PC-9 (cell line): ENCODE measurements at regions not wholly inside any gene's neighbourhood (a gene's known extent, or its start where the extent isn't known, plus 50 kb on each side); places are given as distances from the start of the nearest gene placed in this dataset.
"Not testable (repeated sequence)": the region's sequence is repeated elsewhere in the genome, so short reads cannot be mapped to it uniquely, and the experiment has no call there.

ENCODE experiments used
- BruUV-seq: library from RNA; stranded (reverse); fragments of 400-500 nt; replicated peaks from 2 replicates; lab custom pipeline; 2021; lab: Mats Ljungman, UMichigan
- CTCF ChIA-PET: fragments of 300-600 bp; sonication (Branson Sonifier 250); formaldehyde crosslinking; loops from one replicate; lab custom pipeline; 2022; ENCODE audit warnings: antibody characterized with exemption; lab: Charles Lee
- POLR2A ChIA-PET: fragments of 300-600 bp; sonication (Branson Sonifier 250); formaldehyde crosslinking; loops from one replicate; lab custom pipeline; 2022; ENCODE audit warnings: antibody characterized with exemption; ENCODE audit not compliant: unreplicated experiment; lab: Charles Lee
- DNase-seq, 2 experiments: peaks; one replicate each; pipeline versions ENCODE4 v3.0.0 to v3.0.0-alpha.2; 2015 to 2022; ENCODE audit warnings: mixed read lengths in 1 of 2
- H2AFZ ChIP-seq: fragments of 200-600 bp; sonication (generic); 2 replicates; pipeline ENCODE4 v1.8.1; 2017; ENCODE audit warnings: antibody characterized with exemption
- H3F3A ChIP-seq: fragments of 200-600 bp; sonication (generic); 2 replicates; pipeline ENCODE4 v1.8.1; 2017; ENCODE audit warnings: antibody characterized with exemption, mild to moderate bottlenecking, low read depth; ENCODE audit not compliant: insufficient read depth
- H3K27ac ChIP-seq: fragments of 200-600 bp; sonication (generic); 2 replicates; pipeline ENCODE4 v1.6.1; 2016; ENCODE audit warnings: mixed run types
- H3K27me3 ChIP-seq: fragments of 200-600 bp; sonication (generic); 2 replicates; pipeline ENCODE4 v1.6.1; 2016; ENCODE audit warnings: low read depth, mixed run types; ENCODE audit not compliant: insufficient read depth
- H3K36me3 ChIP-seq: fragments of 200-600 bp; sonication (generic); 2 replicates; pipeline ENCODE4 v1.6.1; 2016; ENCODE audit warnings: low read depth, mixed run types
- H3K4me1 ChIP-seq: fragments of 200-600 bp; sonication (generic); replicated peaks from 2 replicates; pipeline ENCODE4 v1.6.1; 2016; ENCODE audit warnings: mixed run types; ENCODE audit not compliant: insufficient read depth
- H3K4me2 ChIP-seq: fragments of 200-600 bp; sonication (generic); 2 replicates; pipeline ENCODE4 v1.6.1; 2017; ENCODE audit warnings: mixed run types
- H3K4me3 ChIP-seq: fragments of 200-600 bp; sonication (generic); 2 replicates; pipeline ENCODE4 v1.6.1; 2016; ENCODE audit warnings: mixed run types
- H3K79me2 ChIP-seq: fragments of 200-600 bp; sonication (generic); 2 replicates; pipeline ENCODE4 v1.6.1; 2017; ENCODE audit warnings: low read depth, mixed run types
- H3K9me2 ChIP-seq: fragments of 200-600 bp; sonication (generic); 2 replicates; pipeline ENCODE4 v1.8.1; 2017; ENCODE audit warnings: mild to moderate bottlenecking; ENCODE audit not compliant: insufficient read depth
- H3K9me3 ChIP-seq: fragments of 200-600 bp; sonication (generic); 2 replicates; pipeline ENCODE4 v1.8.1; 2016; ENCODE audit warnings: low read depth; ENCODE audit not compliant: insufficient read depth
- H4K20me1 ChIP-seq: fragments of 200-600 bp; sonication (generic); 2 replicates; pipeline ENCODE4 v1.8.1; 2017; ENCODE audit not compliant: insufficient read depth
- CTCF ChIP-seq: fragments of 200-600 bp; sonication (generic); conservative IDR thresholded peaks from 2 replicates; pipeline ENCODE4 v1.6.1; 2017; ENCODE audit warnings: mixed run types, antibody characterized with exemption, mild to moderate bottlenecking, moderate library complexity
- EZH2 ChIP-seq: fragments of 200-600 bp; sonication (generic); IDR thresholded peaks from 2 replicates; pipeline ENCODE4 v1.8.0; 2017; ENCODE audit warnings: antibody characterized with exemption, low read depth
- intact Hi-C: fragments of 100-400 bp; cut with micrococcal nuclease; formaldehyde crosslinking; loops from one replicate; pipeline ENCODE4 v1.10.0; 2022; ENCODE audit not compliant: unreplicated experiment

GRCh38 chr20:22966787-22967464 is 68.2 kb upstream of the SSTR4 start:
- no peaks in the 10 kb centered on the region for H3K9me2 ChIP-seq
- H3K4me3 ChIP-seq, result no peak overlapping the region
- no peak overlapping the region for H3K27ac ChIP-seq
- H4K20me1 ChIP-seq, result no peaks in the 10 kb centered on the region
- no peak overlapping the region for H2AFZ ChIP-seq
- no peak for TF ChIP-seq EZH2
- TF ChIP-seq CTCF, result no peak
- peaks cover 34% of the 10 kb centered on the region for H3K27me3 ChIP-seq
- DNase-seq, result no peak
- ChIA-PET CTCF (no interaction called here), POLR2A (no interaction called here)
- H3K9me3 ChIP-seq, result no peaks in the 10 kb centered on the region
- H3F3A ChIP-seq, result peaks cover 15% of the 10 kb centered on the region
- intact Hi-C loops, result no loop called here
- H3K4me2 ChIP-seq, result no peak overlapping the region
- peaks cover 17% of the 10 kb centered on the region for H3K4me1 ChIP-seq
- H3K79me2 ChIP-seq, result no peaks in the 10 kb centered on the region
- H3K36me3 ChIP-seq, result no peaks in the 10 kb centered on the region
- BruUV-seq, result no TSS peak

DNA sequence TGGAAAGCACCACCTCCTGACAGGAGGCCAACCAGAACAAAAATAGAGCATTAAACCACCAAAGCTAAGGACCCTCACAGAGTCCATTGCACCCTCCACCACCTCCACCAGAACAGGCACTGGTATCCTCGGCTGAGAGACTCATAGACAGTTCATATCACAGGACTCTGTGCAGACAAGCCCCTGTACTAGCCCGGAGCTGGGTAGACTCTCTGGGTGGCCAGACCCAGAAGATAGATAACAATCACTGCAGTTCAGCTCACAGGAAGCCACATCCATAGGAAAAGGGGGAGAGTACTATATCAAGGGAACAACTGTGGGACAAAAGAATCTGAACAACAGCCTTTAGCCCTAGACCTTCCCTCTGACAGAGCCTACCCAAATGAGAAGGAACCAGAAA is 67.4 kb upstream of the SSTR4 start:
- CTCF ChIA-PET, H3K79me2 ChIP-seq, H3K27ac ChIP-seq, H3K9me2 ChIP-seq, H3K9me3 ChIP-seq, intact Hi-C loops, H3K4me2 ChIP-seq, BruUV-seq, H3K4me3 ChIP-seq, H4K20me1 ChIP-seq, H3K36me3 ChIP-seq, POLR2A ChIA-PET, DNase-seq, H2AFZ ChIP-seq: not testable (repeated sequence)
- peaks cover 37% of the 10 kb centered on the region for H3K27me3 ChIP-seq
- peaks cover 11% of the 10 kb centered on the region for H3K4me1 ChIP-seq
- H3F3A ChIP-seq, result peaks cover 11% of the 10 kb centered on the region

DNA sequence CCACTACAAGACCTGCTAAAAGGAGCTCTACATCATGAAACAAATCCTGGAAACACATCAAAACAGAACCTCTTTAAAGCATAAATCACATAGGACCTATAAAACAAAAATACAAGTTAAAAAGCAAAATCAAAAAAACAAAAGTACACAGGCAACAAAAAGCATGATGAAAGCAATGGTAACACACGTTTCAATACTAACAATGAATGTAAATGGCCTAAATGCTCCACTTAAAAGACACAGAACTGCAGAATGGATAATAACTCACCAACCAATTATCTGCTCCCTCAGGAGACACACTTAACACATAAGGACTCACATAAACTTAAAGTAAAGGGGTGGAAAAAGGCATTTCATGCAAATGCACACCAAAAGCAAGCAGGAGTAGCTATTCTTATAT is 66.1 kb upstream of the SSTR4 start:
- H3K27ac ChIP-seq, H3K79me2 ChIP-seq, intact Hi-C loops, H3K4me2 ChIP-seq, H2AFZ ChIP-seq, H3K4me1 ChIP-seq, H3K36me3 ChIP-seq, H4K20me1 ChIP-seq, H3K9me2 ChIP-seq, POLR2A ChIA-PET, H3F3A ChIP-seq, H3K4me3 ChIP-seq, H3K9me3 ChIP-seq, CTCF ChIA-PET, DNase-seq, BruUV-seq: not testable (repeated sequence)
- H3K27me3 ChIP-seq, result peaks cover 37% of the 10 kb centered on the region

DNA sequence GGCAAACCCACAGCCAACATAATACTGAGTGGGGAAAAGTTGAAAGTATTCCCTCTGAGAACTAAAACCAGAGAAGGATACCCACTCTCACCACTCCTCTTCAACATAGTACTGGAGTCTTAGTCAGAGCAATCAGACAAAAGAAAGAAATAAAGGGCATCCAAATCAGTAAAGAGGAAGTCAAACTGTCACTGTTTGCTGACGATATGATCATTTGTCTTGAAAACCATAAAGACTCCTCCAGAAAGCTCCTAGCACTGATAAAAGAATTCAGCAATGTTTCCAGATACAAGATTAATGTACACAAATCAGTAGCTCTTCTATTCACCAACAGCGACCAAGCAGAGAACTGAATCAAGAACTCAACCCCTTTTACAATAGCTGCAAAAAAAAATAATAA is 64.0 kb upstream of the SSTR4 start:
- POLR2A ChIA-PET, BruUV-seq: not testable (repeated sequence)
- intact Hi-C loops, result loop anchor here (10.0 kb wide), 1 partner anchor 246 kb away; no protein-coding TSS in a partner anchor

More for the DNA sequence above, 64.0 kb upstream of the SSTR4 start:
- H3K4me1 ChIP-seq, H3K27ac ChIP-seq, H3F3A ChIP-seq, H3K4me3 ChIP-seq, H3K36me3 ChIP-seq, DNase-seq, H3K4me2 ChIP-seq, H2AFZ ChIP-seq, H4K20me1 ChIP-seq, H3K9me3 ChIP-seq, H3K79me2 ChIP-seq, CTCF ChIA-PET, H3K9me2 ChIP-seq: not testable (repeated sequence)
- peaks cover 36% of the 10 kb centered on the region for H3K27me3 ChIP-seq
